T-cell (primary cell): ENCODE measurements at regions not wholly inside any gene's neighbourhood (a gene's known extent, or its start where the extent isn't known, plus 50 kb on each side); places are given as distances from the start of the nearest gene placed in this dataset.

Source experiments
- ATAC-seq, 4 experiments: fragments of 200-7000 bp in 3 of 4; fragments of 150-1000 bp in 1 of 4; cut with Tn5 transposase; replicated peaks in 1 of 4; 1 replicate in 3 of 4; 2 replicates in 1 of 4; pipeline ENCODE4 v1.10.0; 2021; ENCODE audit warnings: moderate library complexity in 3 of 4, mild to moderate bottlenecking in 2 of 4, moderate number of reproducible peaks in 1 of 4
- CTCF ChIA-PET, 2 donors: fragments of 300-600 bp; sonication (Branson Sonifier 250); formaldehyde crosslinking; loops; one replicate each; lab custom pipeline; 2022; ENCODE audit warnings: antibody characterized with exemption in 2 of 2; lab: Charles Lee
- POLR2A ChIA-PET, 2 donors: fragments of 300-600 bp; sonication (Branson Sonifier 250); formaldehyde crosslinking; loops; one replicate each; lab custom pipeline; 2022; ENCODE audit warnings: antibody characterized with exemption in 2 of 2; lab: Charles Lee
- DNase-seq, 35 experiments: peaks; one replicate each; pipeline versions ENCODE4 v3.0.0 to v3.0.0-alpha.2; 2013 to 2023
- H3K27ac ChIP-seq: one replicate; pipeline ENCODE4 v1.5.1; 2013; ENCODE audit warnings: low read length
- H3K27me3 ChIP-seq, 2 experiments: replicated peaks in 1 of 2; 1 replicate in 1 of 2; 2 replicates in 1 of 2; pipeline versions ENCODE4 v1.6.1 to v1.7.0; 2013; ENCODE audit warnings: low read length in 1 of 2, mixed read lengths in 1 of 2; ENCODE audit not compliant: control insufficient read depth in 2 of 2, insufficient read depth in 2 of 2; ENCODE audit errors: extremely low read depth in 1 of 2
- H3K36me3 ChIP-seq, 2 donors: 1 replicate in 1 of 2; 2 replicates in 1 of 2; pipeline versions ENCODE4 v1.6.1 to v1.7.0; 2013; ENCODE audit warnings: low read length in 1 of 2; ENCODE audit not compliant: control insufficient read depth in 2 of 2, insufficient read depth in 1 of 2; ENCODE audit errors: extremely low read depth in 1 of 2
- H3K4me1 ChIP-seq, 2 experiments: 1 replicate in 1 of 2; 2 replicates in 1 of 2; pipeline versions ENCODE4 v1.6.1 to v1.7.0; 2013; ENCODE audit warnings: low read length in 2 of 2, mixed read lengths in 1 of 2; ENCODE audit not compliant: insufficient read depth in 2 of 2, control insufficient read depth in 1 of 2; ENCODE audit errors: extremely low read depth in 1 of 2
- H3K4me3 ChIP-seq, 2 donors: 1 replicate in 1 of 2; 2 replicates in 1 of 2; pipeline versions ENCODE4 v1.5.1 to v1.7.0; 2013; ENCODE audit warnings: mild to moderate bottlenecking in 2 of 2, low read length in 1 of 2, moderate library complexity in 1 of 2; ENCODE audit not compliant: control insufficient read depth in 1 of 2; ENCODE audit errors: extremely low read depth in 1 of 2
- H3K9me3 ChIP-seq: 2 replicates; pipeline ENCODE4 v1.7.0; 2013
- H3K27ac Mint-ChIP-seq, 2 donors: one replicate each; pipeline ENCODE4 v1.8.0; 2020 to 2021; ENCODE audit warnings: mild to moderate bottlenecking in 2 of 2, mixed read lengths in 2 of 2
- H3K27me3 Mint-ChIP-seq, 2 donors: one replicate each; pipeline ENCODE4 v1.8.0; 2021 to 2022; ENCODE audit warnings: mixed read lengths in 2 of 2
- H3K36me3 Mint-ChIP-seq: one replicate; pipeline ENCODE4 v1.8.0; 2021; ENCODE audit warnings: mixed read lengths
- H3K4me1 Mint-ChIP-seq, 3 donors: one replicate each; pipeline ENCODE4 v1.8.0; 2020 to 2022; ENCODE audit warnings: mixed read lengths in 3 of 3, mild to moderate bottlenecking in 1 of 3
- H3K4me3 Mint-ChIP-seq, 3 donors: one replicate each; pipeline ENCODE4 v1.8.0; 2020 to 2022; ENCODE audit warnings: mild to moderate bottlenecking in 3 of 3, mixed read lengths in 3 of 3, moderate library complexity in 3 of 3
- H3K9me3 Mint-ChIP-seq, 3 donors: one replicate each; pipeline ENCODE4 v1.8.0; 2020 to 2022; ENCODE audit warnings: mixed read lengths in 3 of 3
- WGBS: methylation state at CpG from one replicate; pipeline ENCODE4 v1.1.5; 2013; ENCODE audit warnings: missing lambda C conversion rate; ENCODE audit not compliant: insufficient coverage; 5-methylcytosine and 5-hydroxymethylcytosine counted together

- no peak overlapping the region for H3K27ac Mint-ChIP-seq
- ATAC-seq (no peak), DNase-seq (no peak)
- H3K27ac ChIP-seq, result no peak overlapping the region
- no peaks in the 10 kb centered on the region for H3K4me1 ChIP-seq
- H3K9me3 ChIP-seq, result no peaks in the 10 kb centered on the region
- ChIA-PET POLR2A (no interaction called here), CTCF (no interaction called here)
- H3K36me3 Mint-ChIP-seq, result no peaks in the 10 kb centered on the region
- H3K9me3 Mint-ChIP-seq, result peaks cover 0 to 7% (median 6%) of the 10 kb centered on the region in 3 donors
- no peaks in the 10 kb centered on the region for H3K27me3 Mint-ChIP-seq
- no peak overlapping the region for H3K4me3 Mint-ChIP-seq
- no peaks in the 10 kb centered on the region for H3K4me1 Mint-ChIP-seq
- no peaks in the 10 kb centered on the region for H3K27me3 ChIP-seq
- H3K4me3 ChIP-seq, result no peak overlapping the region
- WGBS, result no CpG with 5 or more reads among the region's 2 CpGs
- H3K36me3 ChIP-seq, result no peaks in the 10 kb centered on the region
Observed at GRCh38 chr7:41006306-41006995, 696.4 kb downstream of the INHBA start.

GRCh38 chr7:41005374-41005901 is 697.5 kb downstream of the INHBA start:
- Mint-ChIP-seq H3K27me3 (no peaks in the 10 kb centered on the region), H3K4me3 (no peak overlapping the region), H3K9me3 (peaks cover 0 to 11% (median 4%) of the 10 kb centered on the region in 3 donors), H3K27ac (no peak overlapping the region), H3K36me3 (no peaks in the 10 kb centered on the region), H3K4me1 (no peaks in the 10 kb centered on the region)
- Histone ChIP-seq H3K4me3 (no peak overlapping the region), H3K4me1 (no peaks in the 10 kb centered on the region), H3K27me3 (no peaks in the 10 kb centered on the region), H3K36me3 (no peaks in the 10 kb centered on the region), H3K27ac (no peak overlapping the region), H3K9me3 (no peaks in the 10 kb centered on the region)
- WGBS, result no CpG with 5 or more reads among the region's 2 CpGs
- DNase-seq, result no peak
- no peak for ATAC-seq
- CTCF ChIA-PET, result no interaction called here
- POLR2A ChIA-PET, result no interaction called here

DNA sequence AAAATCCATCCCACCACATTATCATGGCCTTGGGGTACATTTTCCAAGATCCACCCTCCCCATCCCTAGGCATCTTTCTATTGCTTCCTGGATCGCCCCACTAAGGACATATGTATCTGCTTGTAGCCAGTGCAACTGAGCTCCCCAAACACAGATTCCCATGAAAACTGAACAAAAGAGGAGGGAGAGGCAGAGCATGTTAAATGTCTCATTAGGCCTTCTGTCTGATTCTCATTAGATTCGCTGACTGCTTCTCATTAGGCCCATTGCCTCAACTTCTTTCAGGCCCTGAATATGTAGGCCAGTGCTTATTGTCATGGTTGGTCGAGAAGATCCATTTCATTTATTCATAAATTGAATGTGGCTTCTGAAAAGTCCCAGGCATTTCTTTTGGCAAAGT is 698.9 kb downstream of the INHBA start:
- H3K27me3 Mint-ChIP-seq, result no peaks in the 10 kb centered on the region
- WGBS, result no CpG with 5 or more reads among the region's 3 CpGs
- POLR2A ChIA-PET, result no interaction called here

GRCh38 chr7:41003611-41003940 is 699.3 kb downstream of the INHBA start:
- no peaks in the 10 kb centered on the region for H3K4me1 ChIP-seq
- H3K27ac Mint-ChIP-seq, result no peak overlapping the region
- H3K36me3 ChIP-seq, result no peaks in the 10 kb centered on the region
- ChIA-PET CTCF (interaction anchor here in 1 of 2 donors (0.7 kb wide), 1 partner anchor 23 kb away, joined by 3 read pairs; no protein-coding TSS in a partner anchor), POLR2A (no interaction called here)
- H3K4me1 Mint-ChIP-seq, result no peaks in the 10 kb centered on the region
- no peaks in the 10 kb centered on the region for H3K9me3 ChIP-seq
- DNase-seq (no peak), ATAC-seq (no peak)
- H3K9me3 Mint-ChIP-seq, result peaks cover 0 to 11% (median 4%) of the 10 kb centered on the region in 3 donors
- no peaks in the 10 kb centered on the region for H3K36me3 Mint-ChIP-seq
- H3K4me3 ChIP-seq, result no peak overlapping the region
- 100% methylated on average over 1 of the region's 2 CpGs for WGBS
- H3K4me3 Mint-ChIP-seq, result no peak overlapping the region
- H3K27me3 Mint-ChIP-seq, result no peaks in the 10 kb centered on the region
- no peak overlapping the region for H3K27ac ChIP-seq
- H3K27me3 ChIP-seq, result no peaks in the 10 kb centered on the region

More for the DNA sequence above, 698.9 kb downstream of the INHBA start:
- Mint-ChIP-seq H3K4me1 (no peaks in the 10 kb centered on the region), H3K27ac (no peak overlapping the region), H3K9me3 (peaks cover 0 to 11% (median 4%) of the 10 kb centered on the region in 3 donors), H3K4me3 (no peak overlapping the region), H3K36me3 (no peaks in the 10 kb centered on the region)
- Histone ChIP-seq H3K27ac (no peak overlapping the region), H3K27me3 (no peaks in the 10 kb centered on the region), H3K4me1 (no peaks in the 10 kb centered on the region), H3K9me3 (no peaks in the 10 kb centered on the region), H3K36me3 (no peaks in the 10 kb centered on the region), H3K4me3 (no peak overlapping the region)
- DNase-seq (no peak), ATAC-seq (no peak)
- CTCF ChIA-PET, result no interaction called here

DNA sequence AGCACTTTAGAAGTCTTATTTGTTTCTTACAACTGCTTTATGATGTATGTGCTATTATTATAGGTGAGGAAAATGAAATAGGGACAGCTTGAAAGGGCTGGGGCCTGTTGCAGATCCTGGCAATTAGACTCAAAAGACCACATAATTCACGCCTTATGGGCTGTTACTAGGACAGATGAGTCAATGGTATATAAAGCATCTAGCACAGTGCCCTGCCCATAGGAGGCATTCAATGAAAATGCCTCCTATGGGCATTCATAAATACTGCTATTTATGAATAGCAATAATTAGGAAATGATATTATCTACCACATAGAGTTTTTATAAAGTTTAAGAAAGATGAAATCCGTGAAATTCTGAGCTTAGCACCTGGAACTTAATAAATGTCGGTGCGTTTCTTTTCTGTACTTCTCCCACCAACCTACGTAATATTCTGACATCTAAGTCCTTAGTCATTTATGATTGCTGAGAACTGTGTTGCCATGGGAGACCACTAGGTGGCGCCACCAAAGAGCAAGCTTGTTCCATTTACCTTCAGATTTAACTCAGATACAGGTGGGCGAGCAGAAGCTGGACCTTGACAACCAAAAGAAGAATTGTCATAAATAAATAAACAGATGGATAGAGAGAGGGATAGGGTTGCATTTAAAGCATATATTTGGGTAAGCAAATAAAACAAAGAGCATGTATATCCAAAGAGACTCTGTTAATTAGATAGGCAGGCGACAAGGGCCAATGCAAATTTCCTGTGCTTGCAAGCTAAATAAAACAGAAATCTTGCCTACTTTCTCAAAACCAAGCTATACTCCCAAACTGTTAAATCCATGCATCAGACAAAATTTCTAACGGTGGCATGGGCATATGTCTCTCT is 699.9 kb downstream of the INHBA start:
- Mint-ChIP-seq H3K4me3 (no peak overlapping the region), H3K4me1 (no peaks in the 10 kb centered on the region), H3K36me3 (no peaks in the 10 kb centered on the region), H3K27me3 (no peaks in the 10 kb centered on the region), H3K27ac (no peak overlapping the region), H3K9me3 (peaks cover 0 to 11% (median 4%) of the 10 kb centered on the region in 3 donors)
- POLR2A ChIA-PET, result no interaction called here
- CTCF ChIA-PET, result interaction anchor here in 1 of 2 donors (0.7 kb wide), 1 partner anchor 23 kb away, joined by 3 read pairs; no protein-coding TSS in a partner anchor
- no peaks in the 10 kb centered on the region for H3K36me3 ChIP-seq
- no peak for ATAC-seq
- no peak overlapping the region for H3K27ac ChIP-seq
- no peaks in the 10 kb centered on the region for H3K4me1 ChIP-seq
- no peak for DNase-seq
- no peak overlapping the region for H3K4me3 ChIP-seq
- H3K27me3 ChIP-seq, result no peaks in the 10 kb centered on the region
- no peaks in the 10 kb centered on the region for H3K9me3 ChIP-seq
- 93% methylated on average over 1 of the region's 9 CpGs for WGBS

DNA sequence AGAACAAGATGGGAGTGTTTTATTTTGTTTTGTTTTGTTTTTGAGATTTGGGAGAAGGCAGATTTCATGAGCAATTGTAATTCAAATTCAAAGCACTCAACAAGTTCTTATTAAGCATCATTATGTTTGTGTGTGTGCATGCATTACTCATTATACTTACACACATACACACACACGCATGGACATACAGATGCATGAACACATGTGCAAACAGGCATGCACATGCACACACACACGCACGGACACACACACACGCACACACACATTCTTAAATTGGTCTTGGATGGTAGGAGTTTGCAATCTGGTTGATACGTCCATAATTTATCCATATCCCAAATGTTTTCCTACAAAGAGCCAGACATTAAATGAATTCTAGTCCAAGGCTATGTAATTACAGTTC is 702.8 kb downstream of the INHBA start:
- Histone ChIP-seq H3K36me3 (no peaks in the 10 kb centered on the region), H3K4me3 (no peak overlapping the region)

More for the DNA sequence above, 702.8 kb downstream of the INHBA start:
- CTCF ChIA-PET, result no interaction called here
- DNase-seq (no peak), ATAC-seq (no peak)
- Histone ChIP-seq H3K27me3 (no peaks in the 10 kb centered on the region), H3K4me1 (no peaks in the 10 kb centered on the region), H3K27ac (no peak overlapping the region), H3K9me3 (no peaks in the 10 kb centered on the region)
- H3K4me3 Mint-ChIP-seq, result no peak overlapping the region
- no CpG with 5 or more reads among the region's 5 CpGs for WGBS
- peaks cover 5 to 11% (median 5%) of the 10 kb centered on the region in 3 donors for H3K9me3 Mint-ChIP-seq
- H3K36me3 Mint-ChIP-seq, result no peaks in the 10 kb centered on the region
- POLR2A ChIA-PET, result no interaction called here
- no peak overlapping the region for H3K27ac Mint-ChIP-seq
- peaks cover 0 to 4% of the 10 kb centered on the region in 2 donors for H3K27me3 Mint-ChIP-seq
- H3K4me1 Mint-ChIP-seq, result no peaks in the 10 kb centered on the region
